Right lobe of liver (tissue), 6 donors: ENCODE measurements at regions not wholly inside any gene's neighbourhood (a gene's known extent, or its start where the extent isn't known, plus 50 kb on each side); places are given as distances from the start of the nearest gene placed in this dataset.

Experiments
- ATAC-seq, 4 donors: fragments of 200-7000 bp; cut with Tn5 transposase; one replicate each; pipeline ENCODE4 v1.9.1; 2020; ENCODE audit warnings: mild to moderate bottlenecking in 4 of 4, moderate library complexity in 4 of 4
- DNase-seq, 3 donors: peaks; one replicate each; pipeline ENCODE4 v3.0.0-alpha.2; 2020
- H3K27ac ChIP-seq, 3 donors: fragments of 200-600 bp; one replicate each; pipeline ENCODE4 v1.8.0; 2022
- H3K27me3 ChIP-seq, 2 donors: fragments of 200-600 bp; one replicate each; pipeline ENCODE4 v1.8.0; 2022
- H3K36me3 ChIP-seq, 4 donors: fragments of 200-600 bp; sonication (generic) in 1 of 4; one replicate each; pipeline versions ENCODE4 v1.5.1 to v1.8.0; 2017 to 2022; ENCODE audit warnings: control low read depth in 1 of 4
- H3K4me1 ChIP-seq, 4 donors: fragments of 200-600 bp; sonication (generic) in 1 of 4; one replicate each; pipeline versions ENCODE4 v1.5.1 to v1.8.0; 2017 to 2022; ENCODE audit warnings: control low read depth in 1 of 4
- H3K4me3 ChIP-seq, 3 donors: fragments of 200-600 bp; one replicate each; pipeline ENCODE4 v1.8.0; 2022
- H3K9me3 ChIP-seq, 4 donors: fragments of 200-600 bp; sonication (generic) in 1 of 4; one replicate each; pipeline versions ENCODE4 v1.5.1 to v1.8.0; 2017 to 2022; ENCODE audit warnings: control low read depth in 1 of 4
- POLR2A ChIP-seq: fragments of 450-650 bp; IDR thresholded peaks from one replicate; pipeline ENCODE4 v1.6.1; 2017; ENCODE audit warnings: antibody characterized with exemption, mild to moderate bottlenecking
- WGBS: methylation state at CpG from one replicate; pipeline ENCODE4 v1.1.6; 2018; ENCODE audit warnings: low coverage, low lambda C conversion rate; ENCODE audit not compliant: insufficient coverage; ENCODE audit errors: missing lambda C conversion rate; 5-methylcytosine and 5-hydroxymethylcytosine counted together
- intact Hi-C, 2 donors: fragments of 100-400 bp; cut with DNase I; formaldehyde crosslinking; loops; one replicate each; pipeline versions ENCODE4 v1.11.2 to v1.14.1; 2022
- TF ChIP-seq, protein P1 (sequence below), 4 donors: fragments of 200-600 bp in 3 of 4; fragments of 450-650 bp in 1 of 4; IDR thresholded peaks; one replicate each; pipeline versions ENCODE4 v1.5.1 to v1.8.0; 2016 to 2022; ENCODE audit warnings: antibody characterized with exemption in 4 of 4, mild to moderate bottlenecking in 2 of 4
- donor health status: DM: no; HTN: yes; CAD: no.
- donor health status: DM: no; HTN: no; CAD: no.
- donor health status: DM: no; HTN: no; CAD: no.
- donor health status: DM: no; HTN: yes; CAD: no.
- donor health status: DM: no; HTN: yes; CAD: no.

DNA sequence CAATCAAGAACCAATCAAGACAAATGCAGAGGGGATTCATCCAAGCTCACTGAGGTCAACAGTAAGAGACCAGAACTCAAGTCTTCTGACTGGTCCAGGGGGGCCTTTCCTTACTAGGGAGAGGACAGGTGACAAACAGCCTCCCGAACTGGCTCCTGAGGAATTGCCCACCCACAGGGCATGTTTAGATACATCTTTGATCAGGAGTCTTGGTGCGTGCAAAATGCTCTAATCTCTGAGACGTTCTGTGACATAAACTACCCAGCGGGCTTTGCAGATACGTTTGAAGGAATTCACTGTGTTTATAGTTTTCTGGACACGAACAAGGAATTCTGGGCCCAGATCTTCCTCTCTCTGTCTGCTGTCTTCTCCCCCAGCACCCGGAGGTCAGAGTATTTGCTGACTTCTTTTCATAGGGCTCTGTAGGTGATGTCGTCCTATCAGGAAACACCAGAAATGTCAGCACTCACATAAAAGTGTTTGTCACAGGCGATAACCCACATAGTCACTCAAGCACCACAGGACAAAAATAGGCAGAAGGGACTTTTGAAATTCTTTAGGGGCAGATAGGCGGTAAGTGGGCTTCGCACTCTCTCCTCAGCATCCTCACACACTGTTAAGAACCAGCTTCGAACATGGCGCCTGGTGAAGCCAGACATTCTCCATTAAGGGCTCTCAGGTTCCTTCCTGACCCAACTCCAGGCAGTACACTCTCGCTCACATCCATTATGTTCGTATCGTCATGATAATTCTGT is 349.0 kb downstream of the CYRIA start:
- DNase-seq (no peak), ATAC-seq (no peak)
- H3K9me3 ChIP-seq, result no peaks in the 10 kb centered on the region
- intact Hi-C loops, result no loop called here
- no peaks in the 10 kb centered on the region for H3K27me3 ChIP-seq
- WGBS, result 88% methylated on average over 9 of the region's 16 CpGs
- no peak overlapping the region for H3K27ac ChIP-seq
- no peaks in the 10 kb centered on the region for H3K4me1 ChIP-seq
- H3K4me3 ChIP-seq, result no peak overlapping the region
- H3K36me3 ChIP-seq, result no peaks in the 10 kb centered on the region
- TF ChIP-seq, protein P1, sequence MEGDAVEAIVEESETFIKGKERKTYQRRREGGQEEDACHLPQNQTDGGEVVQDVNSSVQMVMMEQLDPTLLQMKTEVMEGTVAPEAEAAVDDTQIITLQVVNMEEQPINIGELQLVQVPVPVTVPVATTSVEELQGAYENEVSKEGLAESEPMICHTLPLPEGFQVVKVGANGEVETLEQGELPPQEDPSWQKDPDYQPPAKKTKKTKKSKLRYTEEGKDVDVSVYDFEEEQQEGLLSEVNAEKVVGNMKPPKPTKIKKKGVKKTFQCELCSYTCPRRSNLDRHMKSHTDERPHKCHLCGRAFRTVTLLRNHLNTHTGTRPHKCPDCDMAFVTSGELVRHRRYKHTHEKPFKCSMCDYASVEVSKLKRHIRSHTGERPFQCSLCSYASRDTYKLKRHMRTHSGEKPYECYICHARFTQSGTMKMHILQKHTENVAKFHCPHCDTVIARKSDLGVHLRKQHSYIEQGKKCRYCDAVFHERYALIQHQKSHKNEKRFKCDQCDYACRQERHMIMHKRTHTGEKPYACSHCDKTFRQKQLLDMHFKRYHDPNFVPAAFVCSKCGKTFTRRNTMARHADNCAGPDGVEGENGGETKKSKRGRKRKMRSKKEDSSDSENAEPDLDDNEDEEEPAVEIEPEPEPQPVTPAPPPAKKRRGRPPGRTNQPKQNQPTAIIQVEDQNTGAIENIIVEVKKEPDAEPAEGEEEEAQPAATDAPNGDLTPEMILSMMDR (IDR thresholded peaks at IDR 0.05), result no peak
- no peak for TF ChIP-seq POLR2A

DNA sequence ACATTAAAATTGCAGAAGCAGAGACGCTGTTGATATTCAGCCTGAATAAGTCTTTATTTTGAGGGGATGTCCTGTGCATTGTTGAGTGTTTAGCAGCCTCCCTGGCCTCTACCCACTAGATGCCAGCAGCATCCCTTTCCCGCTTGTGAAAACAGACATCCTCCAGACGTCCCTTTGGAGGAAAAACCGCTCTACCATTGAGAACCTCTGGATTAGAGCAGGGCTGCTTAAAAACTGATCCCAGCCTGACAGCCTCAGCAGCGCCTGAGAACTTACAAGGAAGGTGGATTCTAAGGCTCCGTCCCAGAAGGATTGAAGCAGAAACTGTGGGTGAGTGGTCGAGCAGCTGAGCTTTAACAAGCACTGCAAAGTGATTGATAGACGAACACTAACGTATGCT is 349.7 kb downstream of the CYRIA start:
- Histone ChIP-seq H3K27me3 (no peaks in the 10 kb centered on the region), H3K27ac (no peak overlapping the region), H3K4me1 (no peaks in the 10 kb centered on the region), H3K4me3 (no peak overlapping the region), H3K9me3 (no peaks in the 10 kb centered on the region), H3K36me3 (no peaks in the 10 kb centered on the region)
- intact Hi-C loops, result no loop called here
- no peak for DNase-seq
- no peak for ATAC-seq
- TF ChIP-seq POLR2A, result no peak
- TF ChIP-seq, protein P1 (IDR thresholded peaks at IDR 0.05), result no peak
- 60% methylated on average over 3 of the region's 9 CpGs for WGBS

- no peaks in the 10 kb centered on the region for H3K36me3 ChIP-seq
- H3K27ac ChIP-seq, result no peak overlapping the region
- ATAC-seq (no peak), DNase-seq (no peak)
- no peak overlapping the region for H3K4me3 ChIP-seq
- H3K9me3 ChIP-seq, result no peaks in the 10 kb centered on the region
- H3K4me1 ChIP-seq, result no peaks in the 10 kb centered on the region
- no peak for TF ChIP-seq POLR2A
- TF ChIP-seq, protein P1 (IDR thresholded peaks at IDR 0.05), result no peak
- 72% methylated on average over 4 of the region's 5 CpGs for WGBS
- intact Hi-C loops, result no loop called here
- no peaks in the 10 kb centered on the region for H3K27me3 ChIP-seq
Observed at GRCh38 chr2:16315458-16315835, 350.2 kb downstream of the CYRIA start.

DNA sequence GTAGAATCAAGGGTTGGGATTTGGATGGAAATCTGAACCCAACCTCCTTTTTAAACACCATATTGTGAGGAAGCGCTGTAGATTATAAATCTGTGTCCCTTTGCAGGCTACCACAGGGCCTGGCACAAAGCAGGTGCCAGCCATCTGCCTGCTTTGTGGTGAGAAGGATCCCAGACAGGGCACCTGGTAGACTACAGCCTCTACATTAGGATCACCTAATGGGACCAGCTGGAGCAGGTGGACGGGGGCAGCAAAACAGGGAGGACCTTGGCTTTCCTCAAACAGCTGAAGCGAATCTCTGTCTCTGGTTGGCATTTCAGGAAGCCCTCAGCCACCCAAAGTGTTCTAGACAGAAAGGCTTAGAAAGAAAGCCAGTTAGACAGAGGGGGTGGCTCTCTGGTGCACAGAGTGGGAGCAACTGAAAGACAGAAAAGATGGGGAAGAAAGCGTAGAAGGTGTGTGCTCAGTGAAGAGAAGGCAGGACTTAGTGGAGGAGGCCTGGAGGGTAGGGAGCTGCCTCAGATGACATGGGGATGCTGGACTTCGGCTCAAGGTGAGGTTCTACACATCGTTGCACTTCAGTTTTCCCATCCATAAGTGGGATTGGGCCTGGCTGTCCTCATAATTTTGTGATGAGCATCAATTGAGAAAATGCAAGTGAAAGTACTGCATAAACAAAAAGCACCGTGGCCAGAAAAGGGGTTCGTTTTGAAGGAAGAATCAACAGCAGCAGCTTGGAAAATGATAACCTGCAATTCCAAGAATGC is 350.8 kb downstream of the CYRIA start:
- intact Hi-C loops, result no loop called here
- Histone ChIP-seq H3K4me1 (no peaks in the 10 kb centered on the region), H3K9me3 (no peaks in the 10 kb centered on the region), H3K27ac (no peak overlapping the region), H3K4me3 (no peak overlapping the region), H3K27me3 (no peaks in the 10 kb centered on the region), H3K36me3 (no peaks in the 10 kb centered on the region)
- 61% methylated on average over 8 of the region's 8 CpGs for WGBS
- ATAC-seq (no peak), DNase-seq (no peak)
- TF ChIP-seq, protein P1 (IDR thresholded peaks at IDR 0.05), result no peak
- TF ChIP-seq POLR2A, result no peak
